HG03439 (cell line): ENCODE measurements at regions not wholly inside any gene's neighbourhood (a gene's known extent, or its start where the extent isn't known, plus 50 kb on each side); places are given as distances from the start of the nearest gene placed in this dataset.
"Not testable (repeated sequence)": the region's sequence is repeated elsewhere in the genome, so short reads cannot be mapped to it uniquely, and the experiment has no call there.

Experiments
- ATAC-seq: cut with Tn5 transposase; IDR thresholded peaks from one replicate; pipeline ENCODE4 v1.9.1; 2021; ENCODE audit warnings: mild to moderate bottlenecking, moderate library complexity; ENCODE audit not compliant: unreplicated experiment

DNA sequence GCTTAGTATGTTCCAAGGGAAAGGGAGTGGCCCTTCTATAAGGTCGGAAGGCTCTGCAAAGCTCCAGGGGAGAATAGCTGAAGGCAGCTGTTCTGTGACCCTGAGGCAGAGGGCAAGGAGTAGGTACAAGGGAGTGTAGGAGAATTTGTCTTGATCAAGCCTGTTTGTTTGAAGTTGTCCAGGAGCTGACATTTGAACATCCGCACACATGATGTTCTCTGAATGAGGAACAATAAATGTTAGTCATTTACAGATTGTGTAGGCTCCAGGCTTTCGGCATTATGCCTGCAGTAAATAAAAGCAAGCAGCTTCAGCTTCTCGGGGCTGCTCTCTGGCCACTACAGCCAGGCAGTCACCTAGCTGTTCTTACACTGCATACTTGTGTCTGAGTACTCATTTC, 52.7 kb downstream of the CTAGE6 start:
- ATAC-seq, result not testable (repeated sequence)

DNA sequence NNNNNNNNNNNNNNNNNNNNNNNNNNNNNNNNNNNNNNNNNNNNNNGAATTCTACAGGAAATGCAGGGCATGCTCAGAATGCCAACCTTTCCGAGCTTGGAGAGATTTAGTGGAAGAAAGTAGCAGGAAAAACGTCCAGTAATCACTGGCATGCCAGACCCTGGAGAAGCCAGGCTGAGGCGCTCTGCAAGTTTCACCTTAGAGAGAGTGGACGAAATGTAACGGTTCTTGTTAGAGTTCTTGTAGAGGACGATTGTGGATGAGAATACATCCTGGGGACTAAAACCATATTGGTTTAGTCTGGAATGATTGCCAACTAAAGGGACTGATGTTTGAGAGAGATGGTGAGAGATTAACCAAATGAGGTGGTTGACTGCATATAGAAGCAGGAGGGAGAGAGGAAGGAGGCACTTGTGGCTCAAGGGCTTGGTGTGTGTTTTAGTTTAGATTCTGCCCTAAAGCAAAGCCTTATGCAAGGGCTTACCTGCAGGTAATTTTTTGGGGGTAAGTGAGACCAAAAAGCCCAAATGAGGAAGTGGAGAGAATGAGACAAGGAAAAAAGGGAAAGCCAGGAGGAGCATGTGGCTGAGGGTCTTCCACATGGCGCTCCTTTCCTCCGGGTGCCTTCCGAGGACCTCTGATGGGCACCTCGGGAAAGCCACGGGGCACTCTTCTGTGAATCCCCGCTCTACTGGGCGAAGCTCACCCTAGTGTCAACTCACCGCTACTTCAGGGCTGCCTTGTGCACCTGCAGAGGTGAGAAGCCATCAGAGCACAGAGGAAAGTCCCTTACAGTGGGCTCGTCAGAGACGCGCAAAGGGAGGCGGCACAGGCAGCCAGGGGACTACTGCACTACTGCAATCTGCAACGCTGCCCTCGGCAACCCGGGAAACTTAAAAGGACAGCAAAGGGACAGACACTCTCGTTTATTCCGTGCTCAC, 56.5 kb downstream of the CTAGE6 start:
- ATAC-seq, result peak; percentile 100
